ENCODE measurements at regions not wholly inside any gene's neighbourhood (a gene's known extent, or its start where the extent isn't known, plus 50 kb on each side); places are given as distances from the start of the nearest gene placed in this dataset.

- H3K4me2 ChIP-seq (ENCODE audit: insufficient read depth, low read length) = no peak overlapping the region
- no peak overlapping the region for H2AFZ ChIP-seq (ENCODE audit: low read depth, low read length)
- FAIRE-seq (no peak), DNase-seq (ENCODE audit: low read depth, low spot score) (no peak)
- no peaks in the 10 kb centered on the region for H3K9me3 ChIP-seq (replicated peaks; ENCODE audit: control insufficient read depth, insufficient read depth, low read length)
- H3K9ac ChIP-seq (replicated peaks; ENCODE audit: extremely low read depth, insufficient read depth, low read length) = no peak overlapping the region
- H3K79me2 ChIP-seq (ENCODE audit: control insufficient read depth, insufficient read depth, low read length) = no peaks in the 10 kb centered on the region
- H3K9me1 ChIP-seq (replicated peaks; ENCODE audit: control insufficient read depth, extremely low read depth, insufficient read depth, low read length) = no peaks in the 10 kb centered on the region
- intact Hi-C loops (cut with micrococcal nuclease) = no loop called here
- H3K4me1 ChIP-seq (ENCODE audit: control insufficient read depth, extremely low read depth, insufficient read depth, low read length) = no peaks in the 10 kb centered on the region
- H4K20me1 ChIP-seq (replicated peaks; ENCODE audit: control insufficient read depth, extremely low read depth, insufficient read depth, low read length) = no peaks in the 10 kb centered on the region
- ChIA-PET POLR2A (no interaction called here), CTCF (no interaction called here)
- TF ChIP-seq POLR2AphosphoS5 (IDR thresholded peaks at IDR 0.05; ENCODE audit: insufficient read depth, low read depth, low read length) = no peak
- no peak for TF ChIP-seq EZH2 (IDR thresholded peaks at IDR 0.05; ENCODE audit: borderline replicate concordance, low read depth, low read length, severe bottlenecking)
- no peak for TF ChIP-seq MAX (IDR thresholded peaks at IDR 0.05; ENCODE audit: insufficient read depth, insufficient read length)
- TF ChIP-seq JUN (IDR thresholded peaks at IDR 0.05; ENCODE audit: borderline replicate concordance, insufficient read depth, insufficient read length, low read depth) = no peak
- TF ChIP-seq FOS (IDR thresholded peaks at IDR 0.05; ENCODE audit: borderline replicate concordance, insufficient read depth, low read length) = no peak
- TF ChIP-seq CTCF (IDR thresholded peaks at IDR 0.05; ENCODE audit: extremely low read depth in 1 of 2, insufficient read depth in 1 of 2, low read depth in 1 of 2, low read length in 2 of 2) = no peak
- TF ChIP-seq GATA2 (IDR thresholded peaks at IDR 0.05; ENCODE audit: insufficient read depth, insufficient read length, low read depth, low read length) = no peak
- TF ChIP-seq MYC (IDR thresholded peaks at IDR 0.05; ENCODE audit: low read depth, low read length) = no peak
- no peak for TF ChIP-seq POLR2A (IDR thresholded peaks at IDR 0.05; ENCODE audit: low read depth, low read length)
- dilution Hi-C loops (cut with MboI; ENCODE audit: extremely low pct_ligation_motif_present, low sequenced_read_pairs) = no loop called here
- H3K27me3 ChIP-seq (ENCODE audit: control insufficient read depth in 2 of 2, insufficient read depth in 2 of 2, low read length in 2 of 2) = no peaks in the 10 kb centered on the region
- BruUV-seq (replicated peaks) = no TSS peak
- H3K27ac ChIP-seq (ENCODE audit: insufficient read depth, low read depth, low read length) = no peak overlapping the region
- no peak overlapping the region for H3K4me3 ChIP-seq (replicated peaks in 1 of 3; ENCODE audit: insufficient read depth in 1 of 3, low read depth in 1 of 3, low read length in 3 of 3)
- H3K36me3 ChIP-seq (ENCODE audit: control insufficient read depth in 2 of 2, extremely low read depth in 1 of 2, insufficient read depth in 2 of 2, low read length in 2 of 2) = no peaks in the 10 kb centered on the region
These were observed 1099.7 kb downstream of the DTWD2 start for GRCh38 chr5:117888688-117889087.
